HCT116 (cell line): ENCODE measurements at regions not wholly inside any gene's neighbourhood (a gene's known extent, or its start where the extent isn't known, plus 50 kb on each side); places are given as distances from the start of the nearest gene placed in this dataset.

Experiments
- CBX3 ChIP-seq: IDR thresholded peaks from 2 replicates; pipeline ENCODE4 v1.6.1; 2012; ENCODE audit warnings: low read depth
- EZH2 ChIP-seq: fragments of 200-600 bp; sonication (generic); IDR thresholded peaks from 2 replicates; pipeline ENCODE4 v1.6.1; 2017; ENCODE audit warnings: antibody characterized with exemption, mixed run types
- EZH2phosphoT487 ChIP-seq: fragments of 200-600 bp; IDR thresholded peaks from 2 replicates; pipeline ENCODE4 v1.6.1; 2018; ENCODE audit warnings: antibody characterized with exemption, borderline replicate concordance
- FOSL1 ChIP-seq: IDR thresholded peaks from 2 replicates; pipeline ENCODE4 v1.6.1; 2012; ENCODE audit warnings: low read depth
- POLR2A ChIP-seq: IDR thresholded peaks from 2 replicates; pipeline ENCODE4 v1.7.0; 2011; ENCODE audit warnings: borderline replicate concordance; ENCODE audit not compliant: insufficient read depth, insufficient read length; ENCODE audit errors: extremely low read depth
- SIN3A ChIP-seq: IDR thresholded peaks from 2 replicates; pipeline ENCODE4 v1.6.1; 2012; ENCODE audit warnings: low read depth
- SRF ChIP-seq: IDR thresholded peaks from 2 replicates; pipeline ENCODE4 v1.6.1; 2012; ENCODE audit warnings: low read depth
- TF ChIP-seq, protein P1 (sequence below), 3 experiments: fragments of 200-600 bp in 1 of 3; sonication (generic) in 1 of 3; IDR thresholded peaks in 2 of 3; conservative IDR thresholded peaks in 1 of 3; 2 replicates each; pipeline ENCODE4 v1.5.1; 2012 to 2017; ENCODE audit warnings: low read depth in 2 of 3, low read length in 2 of 3, antibody characterized with exemption in 1 of 3, borderline replicate concordance in 1 of 3, control low read depth in 1 of 3, mild to moderate bottlenecking in 1 of 3, mixed read lengths in 1 of 3, mixed run types in 1 of 3, moderate library complexity in 1 of 3; ENCODE audit not compliant: insufficient read depth in 1 of 3

- TF ChIP-seq, protein P1, sequence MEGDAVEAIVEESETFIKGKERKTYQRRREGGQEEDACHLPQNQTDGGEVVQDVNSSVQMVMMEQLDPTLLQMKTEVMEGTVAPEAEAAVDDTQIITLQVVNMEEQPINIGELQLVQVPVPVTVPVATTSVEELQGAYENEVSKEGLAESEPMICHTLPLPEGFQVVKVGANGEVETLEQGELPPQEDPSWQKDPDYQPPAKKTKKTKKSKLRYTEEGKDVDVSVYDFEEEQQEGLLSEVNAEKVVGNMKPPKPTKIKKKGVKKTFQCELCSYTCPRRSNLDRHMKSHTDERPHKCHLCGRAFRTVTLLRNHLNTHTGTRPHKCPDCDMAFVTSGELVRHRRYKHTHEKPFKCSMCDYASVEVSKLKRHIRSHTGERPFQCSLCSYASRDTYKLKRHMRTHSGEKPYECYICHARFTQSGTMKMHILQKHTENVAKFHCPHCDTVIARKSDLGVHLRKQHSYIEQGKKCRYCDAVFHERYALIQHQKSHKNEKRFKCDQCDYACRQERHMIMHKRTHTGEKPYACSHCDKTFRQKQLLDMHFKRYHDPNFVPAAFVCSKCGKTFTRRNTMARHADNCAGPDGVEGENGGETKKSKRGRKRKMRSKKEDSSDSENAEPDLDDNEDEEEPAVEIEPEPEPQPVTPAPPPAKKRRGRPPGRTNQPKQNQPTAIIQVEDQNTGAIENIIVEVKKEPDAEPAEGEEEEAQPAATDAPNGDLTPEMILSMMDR (IDR thresholded peaks at IDR 0.05 in 2 of 3, conservative IDR thresholded peaks at IDR 0.05 in 1 of 3; ENCODE audit: borderline replicate concordance in 1 of 3, insufficient read depth in 1 of 3, low read depth in 2 of 3, low read length in 2 of 3) = no peak
- TF ChIP-seq POLR2A (no peak), EZH2 (no peak), EZH2phosphoT487 (no peak), SRF (no peak), FOSL1 (no peak), CBX3 (no peak), SIN3A (no peak)
Measured at GRCh38 chr10:4650582-4650981, 175.4 kb upstream of the AKR1E2 start.
